T47D (cell line): ENCODE measurements at regions not wholly inside any gene's neighbourhood (a gene's known extent, or its start where the extent isn't known, plus 50 kb on each side); places are given as distances from the start of the nearest gene placed in this dataset.
"Not testable (repeated sequence)": the region's sequence is repeated elsewhere in the genome, so short reads cannot be mapped to it uniquely, and the experiment has no call there.

ENCODE experiments used
- DNase-seq, 2 experiments: peaks; one replicate each; pipeline versions ENCODE4 v3.0.0 to v3.0.0-alpha.2; 2011 to 2012; ENCODE audit warnings: low read depth in 1 of 2, low spot score in 1 of 2
- JUND ChIP-seq: IDR thresholded peaks from 2 replicates; pipeline ENCODE4 v1.6.1; 2012; ENCODE audit warnings: low read depth
- in situ Hi-C: cut with HindIII; loops from 2 replicates; pipeline ENCODE4 v1.10.0; 2016; ENCODE audit warnings: low sequenced_read_pairs, low pct_unique_long_range_greater_than_20kb

GRCh38 chr11:93063086-93063485, 93.6 kb downstream of the MTNR1B start:
- no peak for TF ChIP-seq JUND
- no peak for DNase-seq
- in situ Hi-C loops = no loop called here

DNA sequence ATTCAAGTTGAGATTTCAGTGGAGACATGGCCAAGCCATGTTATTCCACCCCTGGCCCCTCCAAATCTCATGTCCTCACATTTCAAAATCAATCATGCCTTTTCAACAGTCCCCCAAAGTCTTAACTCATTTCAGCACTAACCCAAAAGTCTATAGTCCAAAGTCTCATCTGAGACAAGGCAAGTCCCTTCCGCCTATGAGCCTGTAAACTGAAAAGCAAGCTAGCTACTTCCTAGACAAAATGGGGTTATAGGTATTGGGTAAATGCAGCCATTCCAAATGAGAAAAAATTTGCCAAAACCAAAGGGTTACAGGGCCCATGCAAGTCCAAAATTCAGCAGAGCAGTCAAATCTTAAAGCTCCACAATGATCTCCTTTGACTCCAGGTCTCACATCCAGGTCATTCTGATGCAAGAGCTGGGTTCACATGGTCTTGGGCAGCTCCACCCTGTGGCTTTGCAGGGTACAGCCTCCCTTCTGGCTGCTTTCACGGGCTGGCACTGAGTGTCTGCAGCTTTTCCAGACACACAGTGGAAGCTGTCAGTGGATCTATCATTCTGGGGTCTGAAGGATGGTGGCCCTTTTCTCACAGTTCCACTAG, 95.7 kb downstream of the MTNR1B start:
- in situ Hi-C loops = not testable (repeated sequence)
- peak in 1 of 2 experiments; percentile 60 for DNase-seq

GRCh38 chr11:93067881-93068390, 98.5 kb downstream of the MTNR1B start:
- no peak for DNase-seq
- no peak for TF ChIP-seq JUND
- in situ Hi-C loops = no loop called here

- in situ Hi-C loops = no loop called here
These were observed 102.9 kb downstream of the MTNR1B start for GRCh38 chr11:93072229-93072914.

GRCh38 chr11:93073026-93073425, 103.6 kb downstream of the MTNR1B start:
- TF ChIP-seq JUND = no peak
- in situ Hi-C loops = no loop called here
- peak in 1 of 2 experiments; percentile 35 for DNase-seq

More at GRCh38 chr11:93072229-93072914, 102.9 kb downstream of the MTNR1B start:
- no peak for DNase-seq
- no peak for TF ChIP-seq JUND

- in situ Hi-C loops = no loop called here
- no peak for DNase-seq
- no peak for TF ChIP-seq JUND
These were observed 104.2 kb downstream of the MTNR1B start for GRCh38 chr11:93073508-93074280.

- in situ Hi-C loops = no loop called here
These were observed 104.9 kb downstream of the MTNR1B start for GRCh38 chr11:93074352-93074751.

GRCh38 chr11:93075782-93076181, 106.3 kb downstream of the MTNR1B start:
- TF ChIP-seq JUND = no peak
- in situ Hi-C loops = no loop called here
- no peak for DNase-seq

More at GRCh38 chr11:93074352-93074751, 104.9 kb downstream of the MTNR1B start:
- no peak for DNase-seq
- no peak for TF ChIP-seq JUND

DNA sequence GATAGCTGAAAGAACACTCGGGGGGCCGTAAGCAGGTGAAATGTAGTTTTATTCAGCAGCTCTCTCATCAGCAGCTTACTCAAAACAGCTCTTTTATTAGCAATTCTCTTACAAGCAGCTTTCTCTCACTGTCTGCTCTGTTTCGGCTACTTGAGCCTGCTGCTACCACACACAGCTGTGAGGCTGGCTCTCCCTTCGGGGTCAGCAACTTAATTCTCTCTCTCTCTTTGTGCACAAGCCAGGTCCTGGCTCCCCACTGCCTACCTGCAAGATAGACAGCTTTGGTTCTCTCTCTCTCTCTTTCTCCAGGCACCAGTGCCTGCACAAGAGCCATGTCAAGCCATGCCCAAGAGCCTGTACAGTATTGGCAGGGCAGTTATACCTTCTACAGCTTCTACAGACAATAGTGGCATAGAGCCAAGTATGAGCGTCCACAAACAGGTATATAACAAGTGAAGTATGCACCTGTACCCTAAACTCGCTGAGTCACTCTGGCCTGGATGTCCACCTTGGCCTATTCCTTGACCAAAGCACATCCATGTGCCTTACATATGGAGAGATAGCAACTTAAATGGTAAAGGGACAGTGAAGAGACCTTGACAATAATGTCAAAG, 110.8 kb downstream of the MTNR1B start:
- in situ Hi-C loops = no loop called here
- TF ChIP-seq JUND = no peak

DNA sequence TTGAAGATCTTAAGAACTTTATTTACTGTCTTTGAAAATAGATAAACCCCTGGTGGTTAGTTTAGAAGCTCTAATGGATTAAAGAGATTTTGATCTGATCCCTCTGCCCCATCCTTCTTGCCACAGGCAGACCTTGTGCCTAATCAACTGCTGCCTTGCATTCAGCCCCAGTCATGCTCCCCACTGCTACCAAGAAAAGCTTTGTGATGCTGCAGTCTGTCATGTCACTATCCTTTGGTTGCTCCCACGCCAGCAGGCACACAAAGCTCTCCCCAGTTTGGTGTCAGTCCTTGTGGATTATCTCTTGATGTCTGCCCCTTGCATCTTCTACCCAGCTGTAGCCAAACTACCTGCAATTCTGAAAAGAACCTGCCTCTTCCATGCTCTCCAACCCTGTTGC, 112.2 kb downstream of the MTNR1B start:
- no peak for DNase-seq
- in situ Hi-C loops = no loop called here
- no peak for TF ChIP-seq JUND

More for the DNA sequence above, 110.8 kb downstream of the MTNR1B start:
- DNase-seq = peak in 1 of 2 experiments; percentile 51

GRCh38 chr11:93082900-93083299, 113.4 kb downstream of the MTNR1B start:
- in situ Hi-C loops = no loop called here
- no peak for TF ChIP-seq JUND
- DNase-seq = no peak

GRCh38 chr11:93084727-93085505, 112.9 kb downstream of the SLC36A4 start:
- no peak for TF ChIP-seq JUND
- no peak for DNase-seq
- in situ Hi-C loops = no loop called here
